Peyer's patch (tissue), 4 donors: ENCODE measurements at regions not wholly inside any gene's neighbourhood (a gene's known extent, or its start where the extent isn't known, plus 50 kb on each side); places are given as distances from the start of the nearest gene placed in this dataset.

Source experiments
- CTCF ChIP-seq, 6 experiments: fragments of 450-650 bp in 4 of 6; fragments of 200-600 bp in 2 of 6; sonication (generic) in 1 of 6; IDR thresholded peaks; one replicate each; pipeline ENCODE4 v1.5.1; 2017 to 2019; ENCODE audit warnings: antibody characterized with exemption in 6 of 6, mild to moderate bottlenecking in 3 of 6, moderate library complexity in 1 of 6
- POLR2A ChIP-seq, 2 donors: fragments of 450-650 bp; IDR thresholded peaks; one replicate each; pipeline ENCODE4 v1.5.1; 2017; ENCODE audit warnings: antibody characterized with exemption in 2 of 2, mild to moderate bottlenecking in 2 of 2, moderate library complexity in 2 of 2

GRCh38 chr5:164002628-164003027, 497.2 kb downstream of the MAT2B start:
- TF ChIP-seq CTCF (IDR thresholded peaks at IDR 0.05) (no peak), POLR2A (IDR thresholded peaks at IDR 0.05) (no peak)
